OCI-LY3 (cell line): ENCODE measurements at regions not wholly inside any gene's neighbourhood (a gene's known extent, or its start where the extent isn't known, plus 50 kb on each side); places are given as distances from the start of the nearest gene placed in this dataset.

Experiments
- EZH2phosphoT487 ChIP-seq: fragments of 200-600 bp; shearing (Covaris generic); IDR thresholded peaks from 2 replicates; pipeline ENCODE4 v1.6.1; 2018; ENCODE audit warnings: antibody characterized with exemption, mixed run types, low read depth
- TF ChIP-seq, protein P1 (sequence below): fragments of 200-600, 300-600 bp; sonication (generic); IDR thresholded peaks from 2 replicates; pipeline ENCODE4 v1.5.1; 2014; ENCODE audit warnings: antibody characterized with exemption, low read length, low read depth

DNA sequence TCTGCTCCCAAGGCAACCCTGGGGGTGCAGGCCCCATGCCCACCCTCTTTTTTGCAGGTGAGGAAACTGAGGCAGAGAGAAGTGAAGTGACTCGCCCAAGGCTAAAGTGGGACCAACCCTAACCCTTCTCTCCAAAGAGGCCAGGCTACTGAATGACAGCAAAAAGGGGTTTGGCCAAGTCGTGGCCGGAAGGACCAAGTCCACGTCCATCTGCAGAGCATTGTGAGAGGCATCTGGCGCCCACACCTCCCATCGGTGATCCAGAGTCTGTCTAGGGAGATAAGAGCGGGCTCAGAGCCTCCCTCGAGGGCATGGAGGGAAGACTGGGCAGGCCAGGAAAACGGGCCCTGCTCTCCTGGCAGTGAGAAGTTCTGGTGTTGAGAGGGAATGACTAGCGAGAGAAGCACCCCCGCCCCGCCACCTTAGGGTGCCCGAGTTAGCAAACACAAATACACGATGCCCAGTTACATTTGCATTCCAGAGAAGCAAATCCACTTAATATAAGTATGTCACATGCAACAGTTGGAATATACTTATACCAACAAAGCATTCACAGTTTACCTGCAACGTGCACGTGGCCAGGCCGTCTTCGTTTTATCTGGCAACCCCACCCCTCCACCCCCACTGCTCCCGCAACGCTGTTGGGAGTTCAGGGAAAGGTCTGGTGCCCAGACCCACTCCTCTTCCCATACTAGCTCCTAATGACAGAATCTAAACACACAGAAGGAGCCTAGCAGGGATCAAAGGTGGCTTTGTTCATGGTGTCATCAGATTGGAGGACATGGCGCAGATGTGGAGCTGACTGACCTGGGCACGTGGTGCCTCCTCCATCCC is 124.9 kb downstream of the OAT start:
- TF ChIP-seq, protein P1, sequence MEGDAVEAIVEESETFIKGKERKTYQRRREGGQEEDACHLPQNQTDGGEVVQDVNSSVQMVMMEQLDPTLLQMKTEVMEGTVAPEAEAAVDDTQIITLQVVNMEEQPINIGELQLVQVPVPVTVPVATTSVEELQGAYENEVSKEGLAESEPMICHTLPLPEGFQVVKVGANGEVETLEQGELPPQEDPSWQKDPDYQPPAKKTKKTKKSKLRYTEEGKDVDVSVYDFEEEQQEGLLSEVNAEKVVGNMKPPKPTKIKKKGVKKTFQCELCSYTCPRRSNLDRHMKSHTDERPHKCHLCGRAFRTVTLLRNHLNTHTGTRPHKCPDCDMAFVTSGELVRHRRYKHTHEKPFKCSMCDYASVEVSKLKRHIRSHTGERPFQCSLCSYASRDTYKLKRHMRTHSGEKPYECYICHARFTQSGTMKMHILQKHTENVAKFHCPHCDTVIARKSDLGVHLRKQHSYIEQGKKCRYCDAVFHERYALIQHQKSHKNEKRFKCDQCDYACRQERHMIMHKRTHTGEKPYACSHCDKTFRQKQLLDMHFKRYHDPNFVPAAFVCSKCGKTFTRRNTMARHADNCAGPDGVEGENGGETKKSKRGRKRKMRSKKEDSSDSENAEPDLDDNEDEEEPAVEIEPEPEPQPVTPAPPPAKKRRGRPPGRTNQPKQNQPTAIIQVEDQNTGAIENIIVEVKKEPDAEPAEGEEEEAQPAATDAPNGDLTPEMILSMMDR, result no peak
- no peak for TF ChIP-seq EZH2phosphoT487
